Upper lobe of left lung (tissue), 6 donors: ENCODE measurements at regions not wholly inside any gene's neighbourhood (a gene's known extent, or its start where the extent isn't known, plus 50 kb on each side); places are given as distances from the start of the nearest gene placed in this dataset.
A peak's percentile ranks its signal among the peaks of the same experiment; 100 is the strongest.

Source experiments
- ATAC-seq, 2 donors: fragments of 200-7000 bp; cut with Tn5 transposase; one replicate each; pipeline ENCODE4 v1.9.1; 2022; ENCODE audit warnings: mild to moderate bottlenecking in 2 of 2, moderate library complexity in 2 of 2; ENCODE audit not compliant: low FRiP score in 2 of 2
- DNase-seq, 2 donors: peaks; one replicate each; pipeline ENCODE4 v3.0.0-alpha.2; 2019 to 2020
- H3K27ac ChIP-seq, 4 donors: fragments of 200-600 bp; sonication (generic); one replicate each; pipeline ENCODE4 v1.5.1; 2016 to 2019
- H3K27me3 ChIP-seq, 4 donors: fragments of 200-600 bp; sonication (generic); one replicate each; pipeline ENCODE4 v1.5.1; 2017 to 2019
- H3K36me3 ChIP-seq, 4 donors: fragments of 200-600 bp; sonication (generic); one replicate each; pipeline ENCODE4 v1.5.1; 2016 to 2019
- H3K4me1 ChIP-seq, 4 donors: fragments of 200-600 bp; sonication (generic); one replicate each; pipeline ENCODE4 v1.5.1; 2018 to 2019
- H3K4me3 ChIP-seq, 4 donors: fragments of 200-600 bp; sonication (generic); one replicate each; pipeline ENCODE4 v1.5.1; 2017 to 2019; ENCODE audit warnings: mild to moderate bottlenecking in 2 of 4, moderate library complexity in 1 of 4
- H3K9me3 ChIP-seq, 4 donors: fragments of 200-600 bp; sonication (generic); one replicate each; pipeline ENCODE4 v1.5.1; 2018 to 2019
- EP300 ChIP-seq, 4 donors: sonication (generic); formaldehyde crosslinking; IDR thresholded peaks; one replicate each; pipeline ENCODE4 v1.5.1; 2017; ENCODE audit warnings: antibody characterized with exemption in 4 of 4, control low read depth in 2 of 4
- POLR2A ChIP-seq, 4 donors: fragments of 450-650 bp; IDR thresholded peaks; one replicate each; pipeline ENCODE4 v1.5.1; 2016 to 2017; ENCODE audit warnings: antibody characterized with exemption in 4 of 4, mild to moderate bottlenecking in 2 of 4
- POLR2AphosphoS5 ChIP-seq, 2 donors: sonication (generic); formaldehyde crosslinking; IDR thresholded peaks; one replicate each; pipeline ENCODE4 v1.5.1; 2017; ENCODE audit warnings: antibody characterized with exemption in 2 of 2
- WGBS, 2 donors: methylation state at CpG; one replicate each; pipeline ENCODE4 v1.1.5; 2017 to 2018; 5-methylcytosine and 5-hydroxymethylcytosine counted together
- TF ChIP-seq, protein P1 (sequence below), 6 experiments: fragments of 450-650 bp in 4 of 6; fragments of 200-600 bp in 2 of 6; sonication (generic) in 2 of 6; IDR thresholded peaks; one replicate each; pipeline ENCODE4 v1.5.1; 2016 to 2019; ENCODE audit warnings: antibody characterized with exemption in 6 of 6
- donor health status: DM: no; HTN: no; CAD: no; lungs with moderate emphysema.
- donor health status: DM: no; HTN: yes; CAD: no; lungs with severe emphysema.

DNA sequence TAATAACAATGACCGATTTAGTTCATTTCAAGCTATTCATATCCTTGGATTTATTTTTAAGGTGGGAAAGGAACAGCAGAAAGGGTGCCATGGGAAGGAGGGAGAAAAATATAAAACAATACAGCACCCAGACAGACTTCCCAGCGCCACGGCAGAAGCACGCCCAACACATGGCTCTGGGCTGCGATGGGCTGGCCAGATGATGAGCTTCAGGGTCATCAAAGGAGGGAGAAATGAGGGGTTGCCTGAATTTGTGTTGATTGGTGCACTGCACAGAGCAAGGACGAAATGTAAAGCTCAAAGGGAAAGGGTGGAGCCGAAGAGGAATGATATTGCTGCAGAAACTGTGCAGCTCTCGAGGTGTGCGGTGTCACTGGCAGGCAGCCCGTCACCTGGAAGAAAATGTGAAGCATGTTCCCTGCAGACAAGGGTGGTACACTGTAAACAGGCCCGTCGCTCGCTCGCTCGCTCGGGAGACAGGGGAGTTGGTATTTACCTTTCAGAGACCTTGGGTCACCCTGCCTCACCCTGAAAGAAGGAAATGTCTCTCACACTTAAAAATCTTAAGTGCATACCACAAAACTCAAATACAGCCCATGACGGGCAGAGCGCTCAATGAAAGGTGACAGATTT is 195.5 kb upstream of the CTAGE1 start:
- Histone ChIP-seq H3K27ac (peak overlapping the region; percentile 54 to 81 (median 63)), H3K4me1 (peaks cover 10 to 21% (median 16%) of the 10 kb centered on the region in 4 donors), H3K36me3 (no peaks in the 10 kb centered on the region), H3K4me3 (peak overlapping the region in 2 of 4 donors; percentile 18 to 34), H3K27me3 (no peaks in the 10 kb centered on the region), H3K9me3 (no peaks in the 10 kb centered on the region)
- TF ChIP-seq EP300 (IDR thresholded peaks at IDR 0.05) (peak in 2 of 4 donors; percentile 31 to 63), POLR2A (IDR thresholded peaks at IDR 0.05) (no peak), POLR2AphosphoS5 (IDR thresholded peaks at IDR 0.05) (peak; percentile 21 to 29)
- TF ChIP-seq, protein P1, sequence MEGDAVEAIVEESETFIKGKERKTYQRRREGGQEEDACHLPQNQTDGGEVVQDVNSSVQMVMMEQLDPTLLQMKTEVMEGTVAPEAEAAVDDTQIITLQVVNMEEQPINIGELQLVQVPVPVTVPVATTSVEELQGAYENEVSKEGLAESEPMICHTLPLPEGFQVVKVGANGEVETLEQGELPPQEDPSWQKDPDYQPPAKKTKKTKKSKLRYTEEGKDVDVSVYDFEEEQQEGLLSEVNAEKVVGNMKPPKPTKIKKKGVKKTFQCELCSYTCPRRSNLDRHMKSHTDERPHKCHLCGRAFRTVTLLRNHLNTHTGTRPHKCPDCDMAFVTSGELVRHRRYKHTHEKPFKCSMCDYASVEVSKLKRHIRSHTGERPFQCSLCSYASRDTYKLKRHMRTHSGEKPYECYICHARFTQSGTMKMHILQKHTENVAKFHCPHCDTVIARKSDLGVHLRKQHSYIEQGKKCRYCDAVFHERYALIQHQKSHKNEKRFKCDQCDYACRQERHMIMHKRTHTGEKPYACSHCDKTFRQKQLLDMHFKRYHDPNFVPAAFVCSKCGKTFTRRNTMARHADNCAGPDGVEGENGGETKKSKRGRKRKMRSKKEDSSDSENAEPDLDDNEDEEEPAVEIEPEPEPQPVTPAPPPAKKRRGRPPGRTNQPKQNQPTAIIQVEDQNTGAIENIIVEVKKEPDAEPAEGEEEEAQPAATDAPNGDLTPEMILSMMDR (IDR thresholded peaks at IDR 0.05): no peak
- 52 to 60% methylated on average over 18 of the region's 18 CpGs for WGBS, 2 donors
- ATAC-seq (peak; percentile 78 to 96), DNase-seq (peak; percentile 18 to 84)

DNA sequence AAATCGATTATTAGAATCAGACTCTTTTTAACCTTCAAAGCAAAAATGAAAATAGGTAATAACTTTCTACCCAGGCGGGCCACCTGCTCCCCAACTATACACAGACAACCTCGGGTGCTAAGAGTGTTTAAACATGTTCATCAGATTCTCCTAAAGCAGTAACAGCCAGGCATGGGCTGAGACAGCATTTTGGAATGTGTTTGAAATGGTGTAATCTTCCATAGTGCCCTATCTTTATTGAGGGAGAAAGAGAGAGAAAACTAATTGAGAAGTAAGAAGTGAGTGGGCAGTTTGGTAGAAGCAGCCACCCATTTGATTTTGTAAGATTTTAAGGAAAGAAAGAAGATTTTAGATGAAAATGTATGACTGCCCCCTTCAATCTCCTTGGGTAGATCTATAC is 196.1 kb upstream of the CTAGE1 start:
- no peak overlapping the region for H3K4me3 ChIP-seq
- ATAC-seq: peak in 1 of 2 donors; percentile 29
- peak overlapping the region; percentile 60 to 81 (median 66) for H3K27ac ChIP-seq
- no peak for DNase-seq
- no peaks in the 10 kb centered on the region for H3K27me3 ChIP-seq
- H3K9me3 ChIP-seq: no peaks in the 10 kb centered on the region
- 52 to 77% methylated on average over 3 of the region's 3 CpGs for WGBS, 2 donors
- H3K36me3 ChIP-seq: no peaks in the 10 kb centered on the region
- peaks cover 6 to 17% (median 14%) of the 10 kb centered on the region in 4 donors for H3K4me1 ChIP-seq
- TF ChIP-seq POLR2A (IDR thresholded peaks at IDR 0.05): no peak
- no peak for TF ChIP-seq EP300 (IDR thresholded peaks at IDR 0.05)
- TF ChIP-seq, protein P1 (IDR thresholded peaks at IDR 0.05): no peak
- TF ChIP-seq POLR2AphosphoS5 (IDR thresholded peaks at IDR 0.05): no peak

DNA sequence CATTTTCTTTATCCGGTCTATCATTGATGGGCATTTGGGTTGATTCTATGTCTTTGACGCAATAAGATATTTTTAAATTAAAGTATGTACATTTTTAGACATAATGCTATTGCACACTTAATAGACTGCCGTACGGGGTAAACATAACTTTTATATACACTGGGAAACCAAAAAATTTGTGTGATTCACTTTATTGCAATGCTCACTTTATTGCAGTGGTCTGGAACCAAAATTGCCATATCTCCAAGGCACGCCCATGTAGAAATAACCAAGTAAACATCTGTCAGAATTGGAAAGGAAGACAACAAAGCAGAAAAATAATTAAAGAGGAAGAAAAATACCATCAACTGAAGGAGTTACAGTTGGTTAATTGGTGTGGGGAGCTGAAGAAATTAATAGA is 205.8 kb upstream of the CTAGE1 start:
- Histone ChIP-seq H3K27ac (no peak overlapping the region), H3K27me3 (no peaks in the 10 kb centered on the region), H3K36me3 (no peaks in the 10 kb centered on the region), H3K4me3 (no peak overlapping the region), H3K4me1 (no peaks in the 10 kb centered on the region), H3K9me3 (no peaks in the 10 kb centered on the region)
- no peak for ATAC-seq
- DNase-seq: no peak
- TF ChIP-seq, protein P1 (IDR thresholded peaks at IDR 0.05): no peak
- TF ChIP-seq EP300 (IDR thresholded peaks at IDR 0.05) (no peak), POLR2AphosphoS5 (IDR thresholded peaks at IDR 0.05) (no peak), POLR2A (IDR thresholded peaks at IDR 0.05) (no peak)
- 92 to 94% methylated on average over 5 of the region's 5 CpGs for WGBS, 2 donors

DNA sequence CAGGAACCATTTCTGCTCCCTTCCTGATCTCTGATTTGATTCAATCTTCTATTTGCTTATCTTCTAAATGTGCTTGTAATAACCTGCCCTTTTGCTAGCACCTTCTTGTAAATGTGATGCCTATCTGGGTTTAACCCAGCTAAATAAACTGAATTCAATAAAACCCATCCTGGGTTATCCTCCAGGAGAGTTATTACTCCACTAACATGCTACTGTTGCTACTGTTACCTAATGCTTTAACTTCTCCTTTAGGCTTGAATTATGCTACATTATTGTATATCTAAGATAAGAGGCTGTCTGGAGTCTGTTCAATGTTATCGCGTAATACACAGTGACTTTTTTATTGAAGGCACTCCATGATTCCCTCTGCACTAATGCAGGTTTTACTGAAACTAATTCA is 206.5 kb upstream of the CTAGE1 start:
- no peak for ATAC-seq
- no peaks in the 10 kb centered on the region for H3K36me3 ChIP-seq
- no peaks in the 10 kb centered on the region for H3K9me3 ChIP-seq
- no peaks in the 10 kb centered on the region for H3K4me1 ChIP-seq
- H3K27ac ChIP-seq: no peak overlapping the region
- H3K27me3 ChIP-seq: no peaks in the 10 kb centered on the region
- WGBS, 2 donors: 87 to 95% methylated on average over 2 of the region's 2 CpGs
- no peak for TF ChIP-seq POLR2A (IDR thresholded peaks at IDR 0.05)
- no peak for TF ChIP-seq EP300 (IDR thresholded peaks at IDR 0.05)
- no peak for DNase-seq
- H3K4me3 ChIP-seq: no peak overlapping the region

DNA sequence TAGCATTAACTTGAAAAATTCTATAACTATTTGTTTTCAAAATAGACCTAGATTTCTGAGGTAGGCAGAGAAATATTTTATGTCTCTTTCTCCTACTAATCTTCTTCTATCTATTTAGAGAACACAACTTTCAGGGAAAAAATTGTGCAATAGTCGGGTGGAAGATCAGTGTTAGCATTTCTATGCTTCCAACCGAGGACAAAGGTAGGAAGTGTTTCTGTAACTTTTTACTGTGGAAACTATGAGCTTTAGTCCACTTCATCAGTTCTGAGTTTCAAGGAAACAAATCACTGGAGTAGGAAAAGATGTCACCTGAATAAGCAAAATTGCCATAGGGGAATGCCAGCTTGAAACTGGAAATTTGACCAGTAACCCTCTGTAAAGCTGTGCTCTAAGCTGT is 207.7 kb upstream of the CTAGE1 start:
- no peak for DNase-seq
- Histone ChIP-seq H3K36me3 (no peaks in the 10 kb centered on the region), H3K27ac (no peak overlapping the region), H3K4me3 (no peak overlapping the region), H3K27me3 (no peaks in the 10 kb centered on the region), H3K9me3 (no peaks in the 10 kb centered on the region), H3K4me1 (no peaks in the 10 kb centered on the region)
- TF ChIP-seq POLR2AphosphoS5 (IDR thresholded peaks at IDR 0.05): no peak
- no peak for TF ChIP-seq EP300 (IDR thresholded peaks at IDR 0.05)
- TF ChIP-seq, protein P1 (IDR thresholded peaks at IDR 0.05): no peak
- no peak for TF ChIP-seq POLR2A (IDR thresholded peaks at IDR 0.05)
- ATAC-seq: no peak
- WGBS, 2 donors: 82 to 84% methylated on average over 2 of the region's 2 CpGs
